Right renal cortex interstitium (tissue), 3 donors: ENCODE measurements at regions not wholly inside any gene's neighbourhood (a gene's known extent, or its start where the extent isn't known, plus 50 kb on each side); places are given as distances from the start of the nearest gene placed in this dataset.

Experiments used
- DNase-seq, 3 donors: peaks; one replicate each; pipeline ENCODE4 v3.0.0-alpha.2; 2013; ENCODE audit warnings: low read depth in 3 of 3, low spot score in 2 of 3

DNA sequence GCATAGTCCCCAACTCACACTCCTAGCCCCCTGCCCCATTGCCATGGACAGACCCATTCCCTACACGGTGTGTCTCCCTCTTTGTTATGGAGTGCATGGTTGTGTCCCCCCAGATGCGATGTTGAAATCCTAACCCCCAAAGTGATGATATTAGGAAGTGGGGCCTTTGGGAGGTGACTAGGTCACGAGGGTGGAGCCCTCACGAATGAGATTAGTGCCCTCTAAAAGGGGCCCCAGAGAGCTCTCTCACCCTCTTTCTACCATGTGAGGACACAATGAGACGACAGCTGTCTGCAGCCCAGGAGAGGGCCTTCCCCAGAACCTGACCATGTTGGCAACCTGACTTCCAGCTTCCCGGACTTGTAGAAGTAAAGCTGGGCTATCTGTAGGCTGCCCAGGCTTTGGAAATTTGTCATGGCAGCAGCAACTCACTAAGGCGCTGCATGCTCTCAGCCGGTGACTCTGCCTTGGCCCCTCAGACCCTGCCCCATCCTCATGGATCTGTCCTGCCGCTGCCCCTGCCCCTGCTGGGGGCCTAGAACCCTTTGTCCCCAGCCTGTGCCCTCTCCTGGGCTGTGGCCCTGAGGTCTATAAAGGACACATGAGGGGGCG, 318.1 kb upstream of the RTL1 start:
- DNase-seq, result no peak

DNA sequence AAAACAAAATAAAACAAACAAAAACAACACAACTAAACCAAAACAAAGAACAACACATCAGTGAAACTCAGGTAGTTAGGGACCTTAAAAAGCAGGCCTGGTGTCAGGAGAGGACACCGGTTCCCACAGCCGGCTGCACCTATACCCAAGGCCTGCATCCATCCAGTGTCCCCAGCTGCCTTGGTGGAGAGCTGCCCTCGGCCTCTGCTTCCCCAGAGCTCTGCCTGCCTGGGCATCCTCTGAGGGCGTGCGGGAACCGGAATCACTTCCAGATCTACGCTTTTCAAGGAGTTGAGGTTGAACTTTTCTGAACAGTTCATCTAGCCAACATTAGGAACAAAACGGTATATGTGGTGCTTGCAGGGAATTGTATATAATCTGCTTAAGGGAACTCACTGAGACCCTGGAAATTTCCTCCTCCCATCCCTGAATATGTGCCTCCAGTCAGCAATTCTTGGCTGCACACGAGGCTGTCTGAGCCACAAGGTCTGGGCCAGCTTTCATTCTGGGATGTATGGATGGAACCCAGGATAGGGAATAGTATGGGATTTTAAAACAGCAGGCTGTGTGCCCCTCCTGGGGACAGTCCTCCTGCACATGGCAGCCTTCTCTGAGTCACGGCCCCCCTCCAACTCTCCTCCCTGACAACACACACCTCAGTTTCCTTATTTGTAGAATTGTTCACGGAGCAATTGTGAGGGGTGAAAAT, 319.0 kb upstream of the RTL1 start:
- no peak for DNase-seq

DNA sequence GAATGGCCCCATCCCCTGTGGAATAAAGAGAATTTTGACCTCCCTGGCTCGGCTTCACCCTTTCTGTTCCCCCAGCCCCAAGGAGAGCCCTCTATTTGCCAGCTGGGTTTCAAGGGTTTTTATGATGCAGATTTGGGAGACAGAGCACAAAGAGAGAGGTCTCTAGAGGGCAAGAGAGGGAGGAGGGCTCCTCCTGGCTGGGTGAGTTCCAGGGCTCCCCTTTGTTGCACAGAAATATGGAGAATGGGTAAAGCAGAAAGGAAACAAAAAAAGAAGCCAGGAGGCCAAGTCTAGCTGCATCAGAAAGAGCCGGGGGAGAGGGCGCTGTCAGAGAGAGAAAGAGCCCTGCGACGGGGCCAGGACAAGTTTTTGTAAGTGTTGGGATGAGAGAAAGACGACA, 319.6 kb upstream of the RTL1 start:
- DNase-seq, result no peak

DNA sequence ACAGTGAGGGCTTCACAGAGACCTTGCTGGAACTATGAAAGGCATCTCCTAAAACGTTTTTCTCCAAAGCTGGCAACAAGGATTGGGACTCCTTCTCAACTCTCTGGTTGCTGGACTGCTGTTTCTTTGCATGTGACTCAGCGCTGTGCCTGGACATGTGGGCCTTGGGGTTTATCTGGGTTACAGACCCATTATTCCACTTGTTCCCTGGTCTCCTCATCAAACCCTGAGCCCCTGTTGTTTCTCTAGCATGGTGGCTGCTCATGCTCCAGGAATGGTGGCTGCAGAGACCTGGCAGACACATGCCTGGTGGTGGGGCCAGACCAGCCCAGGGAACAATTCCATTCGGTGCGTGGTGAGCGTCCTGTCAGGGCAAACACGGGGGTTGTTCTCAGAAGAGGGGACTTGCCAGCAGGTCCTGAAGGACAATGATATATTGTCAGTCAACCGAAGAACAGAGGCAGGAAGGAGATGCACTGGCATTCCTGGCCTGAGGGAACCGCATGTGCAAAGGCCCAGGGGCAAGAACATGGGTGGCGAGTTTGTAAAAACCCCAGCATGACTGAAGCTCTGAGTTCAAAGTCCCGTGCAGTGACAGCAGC, 320.1 kb upstream of the RTL1 start:
- DNase-seq, result no peak

DNA sequence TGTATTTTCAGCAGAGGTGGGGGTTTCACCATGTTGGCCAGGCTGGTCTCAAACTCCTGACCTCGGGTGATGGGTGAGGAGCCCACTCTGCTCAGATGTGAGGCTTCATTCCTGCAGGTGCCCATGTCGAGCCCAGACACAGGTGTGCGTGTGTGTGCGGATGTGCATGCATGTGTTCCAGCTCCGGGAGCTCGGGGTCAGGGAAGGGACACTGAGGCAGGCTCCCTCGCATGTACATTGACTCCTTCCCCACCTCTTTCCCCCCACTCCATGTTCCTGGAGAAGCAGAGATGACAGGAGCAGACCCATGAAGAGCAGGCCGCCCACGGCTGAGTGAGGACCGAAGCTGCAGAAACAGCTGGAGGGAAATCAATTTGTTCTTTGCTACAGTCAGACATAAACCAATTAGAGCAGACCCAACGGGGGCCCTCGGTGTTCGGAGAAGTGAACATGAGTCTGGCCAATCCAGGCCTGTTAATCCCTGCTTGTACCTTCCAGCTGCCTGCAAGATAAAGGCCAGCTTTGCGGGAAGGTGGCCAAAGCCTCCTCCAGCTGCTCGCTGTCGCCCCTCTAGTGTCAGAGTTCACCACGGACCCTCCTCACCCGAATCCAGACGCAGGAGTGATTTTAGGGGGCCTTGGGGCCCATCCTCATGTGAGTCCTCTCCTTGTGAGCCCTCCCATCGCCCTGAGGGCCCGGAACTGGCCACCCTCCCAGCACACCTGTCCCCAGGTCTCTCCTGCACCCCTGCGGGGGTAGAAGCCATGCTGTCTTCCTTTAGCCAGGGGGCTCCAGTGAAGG, 321.0 kb upstream of the RTL1 start:
- no peak for DNase-seq

DNA sequence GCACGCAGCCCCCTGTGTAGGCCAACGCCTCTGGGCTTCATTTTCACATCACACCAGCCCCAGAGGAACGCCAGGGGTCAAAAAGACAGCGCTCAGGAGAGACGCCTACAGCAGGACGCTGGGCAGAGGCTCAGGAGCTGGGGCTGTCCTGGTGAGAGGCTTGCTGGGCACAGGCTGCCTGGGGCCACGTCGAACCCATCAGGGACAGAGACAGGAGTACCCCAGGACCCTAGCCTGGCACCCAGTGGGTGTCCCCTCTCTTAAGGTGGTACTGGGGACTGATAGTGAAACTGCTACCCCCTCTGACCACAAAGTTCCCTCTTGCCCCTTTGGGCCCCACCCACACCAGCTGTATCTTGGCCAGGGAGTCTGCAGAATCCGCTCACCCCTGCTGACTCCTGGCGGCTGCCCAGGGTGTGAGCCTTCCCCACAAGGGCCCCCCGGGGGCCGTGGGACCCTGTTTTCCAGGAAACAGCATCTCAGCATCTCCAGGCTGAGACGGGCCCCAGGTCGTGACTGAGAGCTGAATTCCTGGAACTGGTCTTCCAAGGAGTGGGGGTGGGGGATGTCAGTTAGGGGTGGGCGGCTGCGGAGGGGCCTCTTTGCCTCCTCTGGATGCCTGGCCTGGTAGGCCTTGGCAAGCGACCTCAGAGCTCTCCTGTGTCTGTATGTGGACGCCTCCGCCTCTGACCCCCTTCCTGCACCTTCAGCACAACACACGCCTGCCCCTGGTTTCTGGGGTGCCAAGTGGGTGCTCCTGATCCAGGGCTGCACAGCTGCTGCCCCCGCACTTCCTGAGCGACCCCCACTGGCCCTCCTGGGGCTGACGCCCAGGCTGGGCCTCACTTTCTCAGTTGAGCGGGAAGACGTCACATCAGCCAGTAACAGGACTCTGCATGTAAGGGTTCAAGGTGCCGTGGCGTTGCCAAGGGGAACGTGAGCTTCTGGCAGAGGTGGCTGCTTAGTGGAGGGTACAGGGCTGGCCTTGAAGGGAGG, 321.9 kb upstream of the RTL1 start:
- DNase-seq, result no peak

DNA sequence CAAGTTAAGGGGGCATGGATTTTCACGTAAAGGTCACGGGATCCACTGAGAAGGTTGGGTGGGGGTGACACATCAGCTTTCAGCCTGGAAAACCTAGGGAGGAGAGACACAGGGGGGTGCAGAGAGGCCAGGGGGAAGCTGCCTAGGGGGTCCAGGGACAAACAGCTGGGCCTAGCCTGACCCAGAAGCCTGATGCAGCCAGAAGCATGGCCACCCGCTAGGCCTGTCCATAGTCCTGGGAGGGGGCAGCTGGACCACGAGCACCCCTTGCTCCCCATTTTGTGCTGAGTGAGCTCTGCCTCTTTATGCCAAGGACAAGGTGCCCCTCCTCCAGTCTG, 322.7 kb upstream of the RTL1 start:
- no peak for DNase-seq

DNA sequence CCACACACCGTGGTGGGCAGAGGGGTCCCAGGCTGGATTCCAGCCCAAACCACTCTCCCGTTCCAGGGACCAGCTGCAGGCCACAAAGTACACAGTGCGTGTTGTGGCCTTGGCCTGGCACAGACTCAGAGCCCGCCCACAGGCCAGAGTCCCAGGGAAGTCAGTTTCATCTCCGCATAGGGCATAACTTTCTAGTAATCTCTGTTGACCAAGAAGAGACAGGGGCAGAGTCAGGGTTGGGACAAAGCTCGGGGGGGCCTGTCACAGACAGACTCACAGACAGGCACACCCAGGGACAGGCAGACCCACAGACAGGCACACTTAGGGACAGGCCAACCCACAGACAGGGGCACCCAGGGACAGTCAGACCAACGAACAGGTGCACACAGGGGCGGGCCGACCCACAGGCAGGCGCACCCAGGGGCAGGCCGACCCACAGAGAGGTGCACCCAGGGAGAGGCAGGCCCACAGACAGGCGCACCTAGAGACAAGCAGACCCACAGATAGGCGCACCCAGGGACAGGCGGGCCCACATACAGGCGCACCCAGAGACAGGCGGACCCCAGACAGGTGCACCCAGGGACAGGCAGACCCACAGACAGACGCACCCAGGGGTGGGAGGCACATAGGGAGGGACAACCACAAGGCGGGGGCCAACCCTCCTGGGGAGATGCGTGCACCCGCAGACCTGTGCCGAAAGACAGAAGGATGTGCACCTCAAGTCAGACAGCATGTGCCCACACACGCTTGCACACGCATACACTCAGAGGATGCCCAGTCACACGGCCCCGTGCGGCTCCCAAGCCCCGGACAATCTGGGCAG, 323.3 kb upstream of the RTL1 start:
- DNase-seq, result no peak

DNA sequence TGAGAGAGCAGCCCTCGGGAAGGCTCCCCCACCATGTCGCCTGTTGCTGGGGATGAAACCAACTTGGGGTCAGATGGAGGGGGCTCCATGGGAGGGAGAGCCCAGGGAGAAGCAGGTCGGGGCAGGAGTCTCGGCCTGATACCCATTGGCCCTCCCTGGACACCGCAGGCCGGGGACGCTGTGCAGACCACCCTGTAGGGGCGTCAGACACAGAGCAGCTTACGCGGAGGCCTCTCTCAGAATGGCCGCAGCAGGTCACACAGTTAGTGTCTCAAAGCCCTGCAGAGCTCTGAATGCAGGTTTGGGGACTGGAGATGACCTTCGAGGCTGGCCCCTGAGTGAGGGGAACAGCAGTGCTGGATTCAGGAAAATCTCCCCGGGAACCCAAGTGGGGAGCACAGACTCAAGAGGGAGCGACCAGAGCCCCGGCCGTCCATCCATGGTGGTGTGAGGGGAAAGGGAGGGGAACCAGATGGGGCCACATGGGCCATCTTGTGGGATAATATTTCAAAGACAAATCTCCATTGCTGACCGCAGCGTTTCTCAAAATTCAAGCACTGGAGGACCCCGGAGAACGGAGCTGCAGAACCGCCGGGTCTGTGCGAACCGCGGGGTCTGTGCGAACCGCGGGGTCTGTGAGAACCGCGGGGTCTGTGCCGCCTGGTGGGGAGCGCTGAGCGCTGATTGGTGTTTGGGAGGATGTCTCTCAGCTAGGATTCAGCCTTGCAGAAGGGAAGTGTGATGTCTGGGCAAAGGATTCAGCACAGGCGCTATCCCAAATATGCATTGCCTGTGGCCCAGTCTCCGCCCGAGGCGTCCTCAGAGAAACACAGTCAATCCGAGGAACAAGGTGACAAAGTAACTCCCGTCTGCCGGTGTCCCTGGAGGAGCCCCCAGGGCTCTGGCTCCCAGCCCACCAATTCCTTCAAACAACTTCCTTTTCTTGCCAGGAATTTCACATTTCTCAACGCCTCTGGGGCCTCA, 324.4 kb upstream of the RTL1 start:
- no peak for DNase-seq

DNA sequence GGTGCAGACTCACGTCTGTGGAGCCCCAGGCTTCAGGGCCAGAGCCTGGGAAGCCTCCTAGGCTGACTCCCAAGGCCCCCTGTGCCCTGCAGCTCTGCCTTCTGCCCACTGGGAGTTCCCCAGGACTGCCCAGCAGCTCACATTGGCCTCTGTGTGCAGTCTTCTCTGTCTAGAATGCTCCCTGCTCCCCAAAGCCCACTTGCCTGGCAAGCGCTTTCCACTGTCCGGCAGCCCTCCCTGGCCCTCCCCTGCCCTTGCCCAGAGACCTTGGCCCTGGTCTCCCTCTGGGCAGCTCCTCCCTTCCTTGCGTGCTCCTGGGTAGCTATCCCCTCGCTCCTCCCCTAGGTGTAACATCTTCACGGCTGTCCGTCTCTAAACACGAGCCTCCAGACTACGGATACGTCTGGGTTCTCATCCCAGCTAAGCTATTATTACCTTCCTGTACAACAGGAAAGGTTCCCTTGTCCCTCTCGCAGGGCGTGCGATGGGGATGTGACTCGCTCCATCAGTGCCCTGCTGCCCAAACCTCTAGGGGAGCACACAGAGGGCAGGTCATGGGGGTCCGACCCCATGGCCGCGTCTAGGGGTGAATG, 325.5 kb upstream of the RTL1 start:
- no peak for DNase-seq

DNA sequence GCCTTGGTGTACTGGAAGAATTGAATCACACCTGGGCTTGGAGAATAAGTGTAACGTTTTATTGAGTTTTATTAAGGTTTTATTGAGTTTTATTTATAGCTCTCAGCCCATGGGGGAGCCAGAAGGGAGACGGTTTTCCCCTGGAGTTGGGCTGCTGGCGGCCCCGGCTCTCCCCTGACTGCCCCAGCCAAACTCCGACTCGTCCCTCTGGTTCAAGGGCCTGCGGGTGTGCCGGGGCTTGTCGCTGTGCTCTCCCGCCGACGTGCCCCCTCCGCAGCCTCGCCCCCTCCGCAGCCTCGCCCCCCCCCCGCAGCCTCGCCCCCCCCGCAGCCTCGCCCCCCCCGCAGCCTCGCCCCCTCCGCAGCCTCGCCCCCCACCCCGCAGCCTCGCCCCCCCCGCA, 326.1 kb upstream of the RTL1 start:
- DNase-seq, result no peak

DNA sequence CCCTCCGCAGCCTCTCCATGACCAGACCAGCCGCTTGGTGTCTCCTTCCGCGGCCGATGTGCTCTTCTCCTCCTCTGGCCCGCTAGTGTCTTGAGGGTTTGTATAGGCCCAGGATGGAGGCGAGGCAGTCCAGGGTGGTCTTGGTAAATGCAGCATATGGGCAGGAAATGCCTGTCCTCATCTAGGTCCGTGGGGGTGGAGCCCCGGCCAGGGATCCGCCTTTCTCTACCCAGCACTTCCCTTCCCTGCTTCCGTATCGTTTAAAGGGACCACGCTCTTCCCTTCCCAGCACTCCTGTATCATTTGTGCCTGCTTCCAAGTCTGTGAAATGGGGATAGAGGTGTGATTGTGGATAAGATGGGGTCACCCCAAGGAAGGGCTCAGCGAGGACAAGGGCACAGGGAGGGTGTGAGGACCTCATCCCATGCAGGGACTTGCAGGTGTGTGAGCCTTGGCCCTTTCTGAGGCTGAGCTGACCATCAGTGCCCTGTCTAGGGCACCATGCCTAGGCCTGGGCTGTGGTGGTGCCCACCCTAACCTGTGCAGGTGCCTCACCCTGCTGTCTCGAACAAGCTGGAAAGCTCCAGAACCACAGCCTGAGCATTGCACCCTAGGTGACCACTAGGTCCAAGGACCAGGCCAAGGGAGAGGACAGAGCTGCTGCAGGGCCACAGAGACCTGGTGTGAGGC, 326.8 kb upstream of the RTL1 start:
- DNase-seq, result no peak

DNA sequence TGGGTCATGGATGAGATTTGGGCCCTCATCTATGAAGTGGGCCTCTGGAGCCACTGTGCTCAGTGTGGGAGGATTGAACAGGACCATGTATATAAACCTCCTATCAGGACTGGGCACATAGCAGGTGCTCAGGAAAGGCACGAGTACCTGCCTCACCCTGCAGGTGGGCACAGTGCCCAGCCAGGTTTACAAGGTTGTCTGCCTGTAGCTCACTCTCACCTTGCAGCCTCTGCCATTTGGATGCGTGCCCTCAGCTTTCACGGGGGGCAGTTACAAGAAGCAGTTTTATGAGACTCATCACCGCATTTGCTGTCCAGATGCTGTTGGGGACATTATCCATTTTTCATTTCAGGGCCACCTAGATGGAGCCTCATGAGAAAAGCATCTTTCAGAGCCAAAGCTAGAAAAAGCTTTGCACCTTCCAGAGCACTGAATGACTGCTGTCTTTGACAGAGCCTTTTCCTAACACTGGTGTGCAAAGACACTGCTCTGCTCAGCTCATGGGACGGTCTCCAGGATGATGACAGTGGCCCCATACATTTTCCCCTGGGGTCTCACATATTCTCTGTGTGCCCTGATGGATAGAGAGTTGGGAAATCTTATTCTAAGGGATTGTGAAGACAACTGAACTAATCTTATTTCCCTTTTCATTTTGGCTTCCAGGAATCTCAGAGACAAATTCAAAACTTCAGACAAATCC, 327.5 kb upstream of the RTL1 start:
- DNase-seq, result no peak

DNA sequence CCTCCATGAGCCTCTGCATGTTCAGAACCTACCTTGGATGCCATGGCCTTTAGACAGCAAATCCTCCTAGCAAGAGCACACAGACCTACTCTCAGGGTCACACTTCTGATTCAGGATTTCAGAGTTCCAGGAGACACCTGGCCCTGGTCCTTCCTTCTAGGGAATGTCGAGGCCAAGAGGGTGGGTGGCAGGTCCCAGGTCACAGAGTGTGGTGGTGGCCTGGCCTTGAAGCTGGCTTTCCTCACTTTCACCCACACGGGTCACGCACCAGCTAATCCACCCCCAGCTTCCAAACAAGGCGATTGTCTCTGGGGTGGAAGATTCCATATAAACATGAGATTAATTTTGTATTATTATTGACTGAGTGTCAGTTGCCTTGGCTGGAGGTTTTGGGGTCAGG, 328.3 kb upstream of the RTL1 start:
- DNase-seq, result no peak

DNA sequence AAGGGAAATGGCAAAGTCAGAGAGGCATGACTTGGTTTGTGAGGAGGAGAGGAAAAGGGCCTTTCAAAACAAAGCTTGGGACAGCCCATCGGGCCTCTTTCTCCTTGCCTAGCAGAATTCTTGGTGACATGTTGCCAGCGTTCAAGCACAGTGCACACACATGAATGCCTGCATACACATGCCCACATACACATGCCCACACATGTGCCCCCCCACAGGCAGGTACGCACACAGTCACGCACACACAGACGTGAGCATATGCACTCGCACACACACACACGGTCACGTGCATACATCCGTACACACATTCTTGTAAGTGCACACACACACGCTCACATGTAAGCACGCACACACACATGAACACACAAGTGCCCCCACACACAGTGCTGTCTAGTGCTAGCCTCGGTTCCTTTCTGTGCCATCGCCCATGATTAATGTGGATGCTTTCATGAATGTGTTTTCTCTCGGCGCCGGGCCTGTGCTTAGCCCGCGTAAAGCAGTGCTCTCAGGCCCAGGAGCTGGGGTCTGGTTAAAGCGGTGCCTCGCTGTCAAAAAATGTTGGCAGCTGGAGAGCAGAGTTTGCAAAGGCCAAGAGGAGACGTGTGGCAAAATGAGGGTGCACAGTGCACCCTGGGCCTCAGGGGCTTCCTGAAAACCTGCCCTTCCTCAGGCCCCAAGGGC, 328.8 kb upstream of the DIO3 start:
- DNase-seq, result no peak

DNA sequence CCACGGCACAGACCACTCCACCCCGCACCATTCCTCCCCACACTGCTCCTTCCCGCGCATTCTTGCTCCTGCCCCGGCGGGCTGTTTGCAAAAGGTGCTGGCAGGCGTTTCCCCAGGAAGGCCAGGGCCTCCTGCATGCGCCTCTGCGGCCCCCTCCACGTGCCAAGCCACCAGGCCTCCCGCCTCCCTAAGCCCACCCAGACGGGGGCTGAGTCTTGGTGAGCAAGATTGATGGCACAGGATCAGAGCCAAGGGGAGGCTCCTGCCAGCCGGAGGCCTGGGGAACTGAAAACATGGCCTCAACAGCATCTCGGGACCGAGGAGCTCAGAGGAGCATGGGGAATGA, 328.3 kb upstream of the DIO3 start:
- no peak for DNase-seq
